HG03342 (cell line): ENCODE measurements at regions not wholly inside any gene's neighbourhood (a gene's known extent, or its start where the extent isn't known, plus 50 kb on each side); places are given as distances from the start of the nearest gene placed in this dataset.
"Not testable (repeated sequence)": the region's sequence is repeated elsewhere in the genome, so short reads cannot be mapped to it uniquely, and the experiment has no call there.

Experiments used
- ATAC-seq: cut with Tn5 transposase; IDR thresholded peaks from one replicate; pipeline ENCODE4 v1.9.1; 2021; ENCODE audit warnings: mild to moderate bottlenecking, moderate library complexity; ENCODE audit not compliant: unreplicated experiment

DNA sequence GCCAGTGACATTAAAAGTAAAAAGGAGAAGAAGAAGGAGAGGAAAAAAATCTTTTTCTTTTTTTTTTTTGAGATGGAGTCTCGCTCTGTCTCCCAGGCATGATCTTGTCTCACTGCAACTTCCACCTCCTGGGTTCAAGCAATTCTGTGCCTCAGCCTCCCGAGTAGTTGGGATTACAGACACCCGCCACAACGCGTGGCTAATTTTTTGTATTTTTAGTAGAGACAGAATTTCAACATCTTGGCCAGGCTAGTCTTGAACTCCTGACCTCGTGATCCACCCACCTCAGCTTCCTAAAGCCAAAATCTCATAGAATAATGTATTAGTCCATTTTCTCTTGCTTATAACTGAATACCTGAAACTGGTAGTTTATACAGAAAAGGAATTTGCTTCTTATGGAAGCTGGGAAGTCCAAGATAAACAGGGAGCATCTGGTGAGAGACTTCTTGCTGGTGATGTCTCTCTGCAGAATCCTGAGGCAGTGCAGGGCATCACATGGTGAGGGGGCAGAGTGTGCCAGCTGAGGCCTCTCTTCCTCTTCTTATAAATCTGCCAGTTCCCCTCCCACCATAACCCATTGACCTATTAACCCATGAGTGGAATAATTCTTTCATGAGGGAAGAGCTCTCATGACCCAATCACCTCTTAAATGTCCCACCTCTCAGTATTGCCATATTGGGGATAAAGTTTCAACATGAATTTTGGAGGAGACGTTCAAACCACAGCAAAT is 466.3 kb downstream of the GADD45G start:
- no peak for ATAC-seq

DNA sequence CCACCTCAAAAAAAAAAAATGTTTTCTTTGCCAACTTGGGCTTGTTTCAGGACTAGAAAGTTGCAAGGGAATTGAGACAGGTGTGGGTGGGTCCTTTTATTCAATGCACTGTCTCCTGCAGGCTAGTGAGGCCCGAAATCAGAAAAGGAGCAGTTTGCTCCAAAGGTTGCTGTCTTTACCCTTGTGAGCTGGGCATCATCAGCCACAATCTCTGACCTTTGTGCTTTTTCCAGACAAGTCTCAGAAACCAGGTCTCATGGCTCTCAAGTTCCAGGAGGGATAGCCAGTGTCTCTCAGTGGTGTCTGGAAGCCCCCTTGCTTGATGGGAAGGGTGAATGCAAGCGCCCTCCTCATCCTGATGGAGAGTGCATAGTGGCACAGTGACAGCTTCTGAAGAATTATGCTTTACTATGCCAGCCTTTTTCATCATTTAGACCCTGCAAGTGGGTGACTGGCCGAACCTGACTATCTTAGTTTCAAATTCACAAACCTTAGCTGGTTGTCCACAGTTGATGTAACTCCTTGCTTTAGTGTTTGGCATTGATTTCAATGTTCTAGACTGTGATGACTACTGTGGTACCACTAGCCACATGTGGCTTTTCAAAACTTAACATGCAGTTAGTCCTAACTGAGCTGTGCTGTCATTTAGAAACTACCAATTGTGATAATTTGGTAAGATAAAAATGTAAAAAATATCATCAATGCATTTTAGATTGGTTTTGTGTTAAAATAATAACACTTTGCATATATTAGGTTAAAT is 468.6 kb downstream of the GADD45G start:
- no peak for ATAC-seq

GRCh38 chr9:90074316-90074962 is 469.6 kb downstream of the GADD45G start:
- no peak for ATAC-seq

- ATAC-seq = not testable (repeated sequence)
Observed at GRCh38 chr9:90077598-90077997, 472.8 kb downstream of the GADD45G start.

- no peak for ATAC-seq
Observed at GRCh38 chr9:90078988-90079421, 474.2 kb downstream of the GADD45G start.

DNA sequence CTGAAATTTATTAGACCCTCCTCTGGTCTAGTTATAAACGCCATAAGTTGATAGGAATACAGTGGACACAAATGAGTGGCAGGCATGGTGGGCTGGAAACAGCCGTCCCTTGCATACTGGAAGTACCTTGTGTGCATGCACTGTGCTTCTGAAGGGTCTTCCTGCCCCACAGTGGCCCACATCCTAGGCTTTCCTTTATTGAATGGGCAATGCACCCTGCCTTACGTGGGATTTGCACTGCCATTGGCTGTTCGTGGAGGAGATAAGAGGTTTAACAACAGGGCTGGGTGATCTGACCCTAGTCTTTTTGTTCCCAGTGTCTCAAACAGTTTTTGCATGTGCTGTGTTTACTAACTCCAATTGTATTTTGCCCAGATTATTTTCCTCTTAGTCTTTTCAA is 480.8 kb downstream of the GADD45G start:
- ATAC-seq = no peak

DNA sequence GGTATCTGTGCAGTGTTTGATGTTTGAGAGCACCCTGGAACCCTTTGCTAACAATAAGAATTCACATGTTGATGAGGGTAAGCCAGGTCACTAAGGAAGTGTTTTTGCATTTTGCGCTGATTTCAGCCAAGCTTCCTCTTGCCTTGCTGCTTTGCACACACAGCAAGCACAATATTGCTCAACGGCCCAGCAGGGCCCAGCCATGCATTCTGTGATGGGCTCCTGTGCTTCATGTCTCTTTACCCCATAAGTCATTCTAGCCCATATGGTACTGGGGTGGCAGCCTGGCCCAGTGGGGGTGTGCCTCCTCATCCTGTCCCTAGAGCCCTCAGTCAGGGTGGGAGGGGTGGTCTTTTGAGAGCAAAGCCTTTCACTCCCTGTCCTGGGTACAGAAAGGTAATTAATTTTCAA is 481.3 kb downstream of the GADD45G start:
- no peak for ATAC-seq

- ATAC-seq = no peak
Observed at GRCh38 chr9:90088434-90088833, 483.6 kb downstream of the GADD45G start.

DNA sequence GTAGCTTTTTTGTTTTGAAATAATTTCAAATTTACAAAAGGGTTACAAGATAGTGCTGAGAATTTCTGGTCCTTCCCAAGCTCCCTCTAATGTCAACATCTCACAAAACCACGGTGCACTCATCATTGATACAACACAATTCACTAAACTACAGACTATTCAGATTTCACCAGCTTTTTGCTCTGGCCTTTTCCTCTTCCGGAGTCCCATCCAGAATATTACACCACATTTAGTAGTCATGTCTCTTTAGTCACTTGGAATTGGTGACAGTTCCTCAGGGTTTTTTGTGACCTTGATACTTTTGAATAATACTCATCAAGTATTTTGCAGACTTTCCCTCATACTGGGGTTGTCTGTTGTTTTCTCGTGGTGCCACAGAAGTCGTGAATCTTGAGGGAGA is 484.0 kb downstream of the GADD45G start:
- ATAC-seq = no peak

DNA sequence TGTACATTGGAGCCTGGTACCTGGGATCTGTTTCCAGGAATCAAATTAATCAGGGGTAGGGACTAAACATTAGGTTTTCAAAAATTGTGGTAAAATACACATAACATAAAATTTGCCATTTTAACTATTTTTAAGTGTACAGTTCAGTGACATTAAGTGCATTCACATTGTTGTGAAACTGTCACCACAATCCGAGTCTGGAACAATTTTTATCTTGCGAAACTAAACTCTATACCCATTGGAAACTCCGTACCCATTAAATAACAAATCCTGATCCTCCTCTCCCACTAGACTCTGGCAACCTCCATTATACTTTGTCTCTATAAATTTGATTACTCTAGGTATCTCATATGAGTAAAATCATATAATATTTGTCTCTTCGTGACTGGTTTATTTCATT is 486.2 kb downstream of the GADD45G start:
- no peak for ATAC-seq

GRCh38 chr9:90092508-90092907 is 487.7 kb downstream of the GADD45G start:
- no peak for ATAC-seq

GRCh38 chr9:90095682-90096081 is 490.9 kb downstream of the GADD45G start:
- no peak for ATAC-seq

GRCh38 chr9:90097237-90097636 is 492.4 kb downstream of the GADD45G start:
- no peak for ATAC-seq

GRCh38 chr9:90098408-90098807 is 493.6 kb downstream of the GADD45G start:
- no peak for ATAC-seq

GRCh38 chr9:90099262-90099963 is 494.6 kb downstream of the GADD45G start:
- ATAC-seq = no peak

DNA sequence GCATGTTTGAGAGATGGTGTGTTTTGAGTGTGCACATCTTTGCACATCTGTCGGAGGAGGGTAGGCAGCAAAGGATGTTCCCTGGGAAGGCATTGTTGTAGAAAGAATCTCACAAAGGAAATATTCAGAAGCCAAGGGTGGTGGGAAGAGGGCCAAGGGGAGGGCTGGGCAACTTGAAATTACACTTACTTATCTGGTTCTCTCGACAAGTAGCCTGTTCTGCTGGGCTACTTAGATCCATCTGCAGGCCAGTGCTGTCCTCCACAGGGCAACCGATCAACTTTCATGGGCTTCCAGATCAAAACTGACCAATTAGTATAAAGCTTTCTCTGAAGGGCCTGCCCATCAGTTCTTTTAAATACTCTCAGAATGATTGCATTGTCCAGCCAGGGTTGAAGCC is 495.2 kb downstream of the GADD45G start:
- ATAC-seq = no peak

- peak; percentile 96 for ATAC-seq
Observed at GRCh38 chr9:90102292-90102901, 497.6 kb downstream of the GADD45G start.

DNA sequence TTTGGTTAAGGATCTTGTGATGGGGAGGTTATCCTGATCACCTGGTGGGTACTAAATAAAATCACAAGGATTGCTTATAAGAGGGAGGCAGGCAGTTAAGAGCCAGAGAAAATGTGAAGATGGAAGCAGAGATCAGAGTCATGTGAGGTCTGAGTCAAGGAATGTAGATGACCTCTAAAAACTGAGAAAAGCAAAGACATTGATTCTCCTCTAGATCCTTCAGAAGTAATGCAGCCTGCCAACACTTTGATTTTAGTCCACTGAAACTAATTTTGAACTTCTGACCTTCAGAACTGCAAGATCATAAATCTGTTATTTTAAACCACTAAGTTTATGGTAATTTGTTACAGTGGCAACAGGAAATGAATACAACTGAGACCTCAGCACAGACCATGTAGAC is 499.0 kb downstream of the GADD45G start:
- ATAC-seq = no peak

DNA sequence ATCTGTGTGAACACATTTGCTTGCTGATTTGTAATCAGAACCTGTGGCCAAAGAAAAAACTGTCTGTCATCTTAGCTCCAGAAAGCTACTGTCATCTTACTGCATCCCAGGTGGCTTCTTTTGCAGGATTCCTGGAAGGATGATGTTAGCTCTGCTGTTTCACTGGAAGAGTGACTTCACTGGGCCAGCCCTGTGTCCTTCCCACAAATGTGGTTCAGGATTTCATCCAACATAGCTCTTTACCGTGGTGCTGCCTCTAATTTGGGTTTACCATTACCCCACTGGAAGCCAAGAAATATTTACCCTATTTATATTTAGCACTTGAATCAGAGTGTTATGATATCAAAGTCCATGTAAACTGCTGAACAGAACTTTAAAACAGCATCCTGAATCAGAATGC is 501.0 kb downstream of the GADD45G start:
- no peak for ATAC-seq

DNA sequence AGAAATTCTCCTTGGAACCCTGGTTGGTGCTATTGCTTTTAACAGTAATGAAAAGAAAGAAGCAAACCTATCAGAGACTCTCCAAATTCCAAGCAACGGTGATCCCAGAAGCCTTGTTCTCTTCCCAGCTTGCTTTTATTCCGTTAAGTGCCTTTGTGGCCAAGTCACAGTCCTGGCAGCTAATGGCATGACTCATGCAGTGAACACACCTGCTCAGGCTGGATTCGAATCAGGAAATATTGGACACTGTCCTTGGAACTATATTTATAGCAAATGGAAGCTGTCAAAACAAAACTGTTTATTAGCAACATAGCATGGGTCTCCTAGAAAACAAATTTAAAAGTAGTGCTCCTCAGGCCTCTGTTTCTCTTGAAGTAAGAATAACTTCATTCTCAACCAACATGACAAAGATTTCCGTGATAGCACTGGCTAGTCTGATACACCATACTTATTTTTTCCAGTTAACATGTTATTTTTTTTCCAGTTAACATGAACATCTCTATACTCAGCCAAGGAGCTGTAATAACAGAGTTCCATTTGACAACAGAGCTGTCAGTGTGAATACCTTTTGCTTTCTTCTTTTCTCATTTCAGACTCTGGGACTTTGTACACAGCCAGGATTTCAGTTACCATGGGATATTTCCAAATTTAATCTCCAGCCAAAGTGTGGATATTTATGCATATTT is 502.4 kb downstream of the GADD45G start:
- ATAC-seq = no peak
